Endothelial cell (in vitro differentiated cells): ENCODE measurements at regions not wholly inside any gene's neighbourhood (a gene's known extent, or its start where the extent isn't known, plus 50 kb on each side); places are given as distances from the start of the nearest gene placed in this dataset.

Source experiments
- DNase-seq: peaks from one replicate; pipeline ENCODE4 v3.0.0; 2021; ENCODE audit warnings: low spot score
- H3K27ac Mint-ChIP-seq: one replicate; pipeline ENCODE4 v1.8.0; 2021; ENCODE audit warnings: mixed read lengths, inconsistent platforms; ENCODE audit not compliant: unreplicated experiment
- H3K27me3 Mint-ChIP-seq: one replicate; pipeline ENCODE4 v1.8.0; 2021; ENCODE audit warnings: mild to moderate bottlenecking, moderate library complexity, mixed read lengths, inconsistent platforms; ENCODE audit not compliant: unreplicated experiment
- H3K36me3 Mint-ChIP-seq: one replicate; pipeline ENCODE4 v1.8.0; 2021; ENCODE audit warnings: mild to moderate bottlenecking, low read depth, mixed read lengths, inconsistent platforms; ENCODE audit not compliant: unreplicated experiment
- H3K4me1 Mint-ChIP-seq: one replicate; pipeline ENCODE4 v1.8.0; 2021; ENCODE audit warnings: mild to moderate bottlenecking, mixed read lengths, inconsistent platforms; ENCODE audit not compliant: unreplicated experiment
- H3K4me3 Mint-ChIP-seq: one replicate; pipeline ENCODE4 v1.8.0; 2021; ENCODE audit warnings: mild to moderate bottlenecking, mixed read lengths, inconsistent platforms; ENCODE audit not compliant: unreplicated experiment
- H3K9me3 Mint-ChIP-seq: one replicate; pipeline ENCODE4 v1.8.0; 2021; ENCODE audit warnings: mixed read lengths, inconsistent platforms; ENCODE audit not compliant: unreplicated experiment
- TF ChIP-seq, protein P1 (sequence below): fragments of 200-600 bp; sonication (generic); IDR thresholded peaks from one replicate; pipeline ENCODE4 v1.5.0; 2021; ENCODE audit warnings: antibody characterized with exemption; ENCODE audit not compliant: unreplicated experiment

DNA sequence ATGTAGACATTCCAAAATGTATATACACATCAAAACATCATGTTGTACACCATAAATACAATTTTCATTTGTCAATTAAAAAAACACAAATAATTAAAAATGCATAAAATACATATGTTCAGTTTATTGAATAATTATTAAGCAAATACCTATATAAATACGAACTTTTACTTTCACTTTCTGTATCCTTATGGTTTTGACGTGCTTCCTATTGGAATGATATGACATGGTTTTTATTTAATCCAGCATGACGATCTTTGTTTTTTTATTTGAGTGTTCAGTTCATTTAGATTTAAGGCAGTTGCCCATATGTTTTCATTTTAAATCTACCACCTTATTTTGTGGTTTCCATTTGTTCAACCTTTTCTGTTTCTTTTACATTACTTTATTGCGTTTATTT is 198.3 kb upstream of the PLET1 start:
- no peaks in the 10 kb centered on the region for H3K27me3 Mint-ChIP-seq
- H3K9me3 Mint-ChIP-seq = no peaks in the 10 kb centered on the region
- TF ChIP-seq, protein P1, sequence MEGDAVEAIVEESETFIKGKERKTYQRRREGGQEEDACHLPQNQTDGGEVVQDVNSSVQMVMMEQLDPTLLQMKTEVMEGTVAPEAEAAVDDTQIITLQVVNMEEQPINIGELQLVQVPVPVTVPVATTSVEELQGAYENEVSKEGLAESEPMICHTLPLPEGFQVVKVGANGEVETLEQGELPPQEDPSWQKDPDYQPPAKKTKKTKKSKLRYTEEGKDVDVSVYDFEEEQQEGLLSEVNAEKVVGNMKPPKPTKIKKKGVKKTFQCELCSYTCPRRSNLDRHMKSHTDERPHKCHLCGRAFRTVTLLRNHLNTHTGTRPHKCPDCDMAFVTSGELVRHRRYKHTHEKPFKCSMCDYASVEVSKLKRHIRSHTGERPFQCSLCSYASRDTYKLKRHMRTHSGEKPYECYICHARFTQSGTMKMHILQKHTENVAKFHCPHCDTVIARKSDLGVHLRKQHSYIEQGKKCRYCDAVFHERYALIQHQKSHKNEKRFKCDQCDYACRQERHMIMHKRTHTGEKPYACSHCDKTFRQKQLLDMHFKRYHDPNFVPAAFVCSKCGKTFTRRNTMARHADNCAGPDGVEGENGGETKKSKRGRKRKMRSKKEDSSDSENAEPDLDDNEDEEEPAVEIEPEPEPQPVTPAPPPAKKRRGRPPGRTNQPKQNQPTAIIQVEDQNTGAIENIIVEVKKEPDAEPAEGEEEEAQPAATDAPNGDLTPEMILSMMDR = no peak
- H3K4me1 Mint-ChIP-seq = no peaks in the 10 kb centered on the region
- H3K27ac Mint-ChIP-seq = no peak overlapping the region
- no peak overlapping the region for H3K4me3 Mint-ChIP-seq
- DNase-seq = no peak
- H3K36me3 Mint-ChIP-seq = no peaks in the 10 kb centered on the region

DNA sequence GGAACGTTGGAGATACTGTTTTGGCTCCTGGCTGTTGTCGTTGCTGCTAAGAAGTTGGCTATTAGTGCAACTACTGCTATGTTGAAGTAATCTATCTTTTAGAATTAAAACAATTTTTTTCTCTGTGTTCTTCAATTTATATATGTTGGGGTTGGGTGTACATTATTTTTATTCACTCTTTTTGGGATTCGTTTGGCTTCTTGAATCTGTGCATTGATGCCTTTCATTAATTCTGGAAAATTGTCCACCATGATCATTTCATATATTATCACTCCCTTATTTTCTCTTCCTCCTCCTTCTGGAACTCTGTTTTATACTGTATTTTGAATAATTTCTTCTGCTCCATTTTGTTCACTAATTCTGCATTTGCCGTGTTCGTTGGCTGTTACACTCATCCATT is 199.5 kb upstream of the PLET1 start:
- no peaks in the 10 kb centered on the region for H3K36me3 Mint-ChIP-seq
- H3K4me1 Mint-ChIP-seq = no peaks in the 10 kb centered on the region
- no peaks in the 10 kb centered on the region for H3K27me3 Mint-ChIP-seq
- H3K4me3 Mint-ChIP-seq = no peak overlapping the region
- H3K27ac Mint-ChIP-seq = no peak overlapping the region
- TF ChIP-seq, protein P1 = no peak
- DNase-seq = no peak
- no peaks in the 10 kb centered on the region for H3K9me3 Mint-ChIP-seq

DNA sequence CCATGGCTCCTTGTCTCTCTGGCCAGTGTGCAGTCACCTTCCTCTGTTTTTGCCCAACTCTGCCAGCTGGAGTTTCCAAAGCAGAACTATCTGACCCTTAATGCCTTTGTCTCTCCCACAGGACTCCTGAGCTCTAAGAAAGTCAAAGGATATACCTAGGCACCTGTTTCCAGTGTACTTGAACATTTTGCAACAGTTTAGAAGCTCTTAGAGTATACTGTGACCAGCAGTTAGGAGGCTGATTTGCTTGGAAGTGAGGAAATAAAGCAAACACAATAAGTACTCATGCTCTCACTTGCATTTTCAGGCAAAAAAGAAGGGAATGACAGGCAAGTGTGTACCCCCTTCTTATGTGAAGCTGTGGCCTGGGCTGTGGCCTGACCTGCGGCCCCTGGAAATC is 204.3 kb upstream of the PLET1 start:
- Mint-ChIP-seq H3K4me1 (no peaks in the 10 kb centered on the region), H3K36me3 (no peaks in the 10 kb centered on the region), H3K27me3 (no peaks in the 10 kb centered on the region), H3K9me3 (no peaks in the 10 kb centered on the region), H3K27ac (no peak overlapping the region), H3K4me3 (no peak overlapping the region)
- no peak for DNase-seq
- TF ChIP-seq, protein P1 = no peak

DNA sequence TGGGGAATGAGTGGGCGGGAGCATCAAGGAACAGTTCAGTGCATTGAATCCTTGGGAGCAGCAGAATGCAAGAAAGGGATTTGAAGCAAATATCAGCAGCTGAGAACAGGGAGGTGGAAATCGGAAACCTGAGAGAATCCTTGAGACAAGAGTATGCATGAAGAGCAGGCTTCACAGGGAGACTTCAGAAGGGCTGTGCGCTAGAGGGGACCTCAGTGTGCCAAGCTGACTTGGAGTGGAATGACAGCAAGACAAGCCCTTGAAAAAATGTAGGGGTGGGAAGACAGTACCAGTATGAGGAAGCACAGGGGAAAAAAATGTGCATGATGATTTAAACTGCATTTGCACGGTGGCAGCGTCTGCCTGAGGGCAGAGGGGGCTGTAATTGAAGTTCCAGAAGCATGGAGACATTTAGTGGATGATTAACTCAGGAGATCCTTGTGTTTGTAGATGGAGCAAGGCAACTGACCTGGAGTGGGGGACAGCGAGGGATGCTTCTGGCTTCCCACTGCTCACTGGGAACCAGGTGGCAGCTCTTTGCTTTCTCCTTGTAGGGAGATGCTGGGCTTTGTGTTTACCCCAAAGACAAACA is 204.9 kb upstream of the PLET1 start:
- no peaks in the 10 kb centered on the region for H3K9me3 Mint-ChIP-seq
- no peaks in the 10 kb centered on the region for H3K36me3 Mint-ChIP-seq
- no peak overlapping the region for H3K4me3 Mint-ChIP-seq
- TF ChIP-seq, protein P1 = no peak
- no peak overlapping the region for H3K27ac Mint-ChIP-seq
- DNase-seq = no peak
- no peaks in the 10 kb centered on the region for H3K4me1 Mint-ChIP-seq
- H3K27me3 Mint-ChIP-seq = no peaks in the 10 kb centered on the region

DNA sequence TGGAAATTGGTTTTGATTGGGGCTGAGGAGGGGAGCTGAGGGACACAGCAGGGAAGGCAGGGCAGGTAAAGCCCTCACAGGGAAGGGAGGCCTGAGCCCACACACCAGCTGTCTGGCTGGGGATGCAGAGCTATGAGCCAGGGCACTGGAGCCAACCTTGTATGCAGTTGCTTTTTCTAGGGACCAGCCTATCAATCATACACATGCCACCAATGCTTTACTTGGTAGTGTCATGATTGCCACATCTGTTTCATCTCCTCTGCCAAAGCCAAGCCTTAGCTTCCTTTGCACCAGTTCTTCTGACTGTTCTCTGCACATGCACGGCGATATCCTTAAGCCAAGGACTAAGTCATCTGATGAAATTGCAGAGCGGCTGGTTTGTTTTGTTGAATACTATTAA is 207.1 kb upstream of the PLET1 start:
- Mint-ChIP-seq H3K4me3 (no peak overlapping the region), H3K36me3 (no peaks in the 10 kb centered on the region), H3K27me3 (no peaks in the 10 kb centered on the region), H3K9me3 (no peaks in the 10 kb centered on the region), H3K27ac (no peak overlapping the region), H3K4me1 (no peaks in the 10 kb centered on the region)
- no peak for DNase-seq
- TF ChIP-seq, protein P1 = no peak
